Kasumi-1 (cell line): ENCODE measurements at regions not wholly inside any gene's neighbourhood (a gene's known extent, or its start where the extent isn't known, plus 50 kb on each side); places are given as distances from the start of the nearest gene placed in this dataset.
A peak's percentile ranks its signal among the peaks of the same experiment; 100 is the strongest.

Source experiments
- DNase-seq, 2 experiments: peaks; one replicate each; lab custom pipeline; 2025; lab: John Stamatoyannopoulos, UW

DNA sequence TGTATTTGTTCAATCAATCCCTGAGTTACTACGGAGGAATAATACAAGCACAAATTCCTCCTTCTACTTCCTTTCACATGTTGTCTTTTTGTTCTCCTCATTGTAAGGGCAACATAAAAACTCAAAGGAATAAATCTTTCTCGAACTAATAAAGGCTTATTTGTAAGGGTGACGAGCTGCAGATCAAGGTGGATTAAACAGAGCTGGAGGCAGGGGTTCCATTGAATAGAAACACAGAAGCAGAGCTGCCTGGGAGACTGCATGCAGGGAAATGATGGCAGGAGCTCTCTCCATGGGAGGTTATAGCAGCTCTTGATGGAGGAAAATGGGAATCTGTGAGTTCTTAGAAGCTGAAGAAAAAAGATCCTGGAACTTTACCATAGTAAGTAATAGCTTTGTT, 160.2 kb downstream of the CYYR1 start:
- DNase-seq: no peak

DNA sequence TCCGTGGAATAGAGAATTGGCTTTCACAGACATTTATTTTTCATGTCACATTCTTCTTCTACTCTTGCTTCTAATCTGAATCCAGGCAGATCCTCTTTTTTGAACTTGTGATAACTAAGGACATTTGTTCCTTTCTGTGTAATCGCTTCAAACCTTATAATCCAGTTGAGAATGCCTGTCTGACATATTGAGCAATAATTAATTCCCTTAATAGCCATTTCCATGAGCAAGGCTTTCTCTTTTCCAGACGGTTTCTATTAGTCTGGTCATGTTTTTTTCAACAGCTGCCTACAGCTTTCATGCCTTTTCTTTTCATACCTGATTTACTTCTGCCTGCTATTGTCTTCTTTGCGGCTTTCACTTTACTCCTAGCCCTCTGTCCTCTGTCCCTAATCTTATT, 163.4 kb downstream of the CYYR1 start:
- DNase-seq: no peak

DNA sequence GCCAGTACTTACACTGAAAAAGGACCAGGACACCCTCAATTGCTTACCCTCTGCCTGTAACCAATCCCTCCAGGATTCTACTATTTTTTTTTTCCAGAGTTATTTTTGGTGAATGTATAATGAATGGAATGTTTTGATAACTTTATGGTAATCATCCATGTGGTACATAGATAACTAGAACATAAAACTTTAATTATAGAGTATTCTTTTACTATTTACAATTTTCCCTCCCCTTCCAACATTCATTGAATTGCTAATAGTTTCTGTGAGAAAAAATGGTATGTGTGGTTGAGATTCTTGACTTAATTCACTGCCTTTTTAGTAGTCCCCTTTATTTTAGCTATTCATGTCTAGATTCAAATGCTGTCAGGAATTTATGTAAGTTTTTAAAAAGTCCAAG, 164.6 kb downstream of the CYYR1 start:
- no peak for DNase-seq

DNA sequence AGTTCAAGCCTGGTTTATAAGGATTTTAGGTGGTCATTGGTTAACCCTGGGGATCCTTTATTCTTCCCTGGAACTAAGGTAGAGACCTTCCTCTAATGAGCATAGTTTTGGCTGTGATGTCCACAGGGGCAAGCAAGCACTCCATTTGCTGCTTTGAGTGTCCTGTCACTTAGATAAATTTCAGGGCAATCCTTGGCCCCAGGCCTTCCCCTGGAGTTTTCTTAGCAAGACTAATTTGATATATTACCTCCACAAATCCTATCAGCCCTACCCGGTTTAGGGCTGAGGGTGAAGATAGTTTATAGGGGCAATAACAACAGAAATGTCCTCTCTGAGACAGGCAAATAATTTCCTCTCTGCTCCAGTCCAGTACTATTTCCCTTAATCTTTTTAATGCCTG, 166.6 kb downstream of the CYYR1 start:
- DNase-seq: no peak

DNA sequence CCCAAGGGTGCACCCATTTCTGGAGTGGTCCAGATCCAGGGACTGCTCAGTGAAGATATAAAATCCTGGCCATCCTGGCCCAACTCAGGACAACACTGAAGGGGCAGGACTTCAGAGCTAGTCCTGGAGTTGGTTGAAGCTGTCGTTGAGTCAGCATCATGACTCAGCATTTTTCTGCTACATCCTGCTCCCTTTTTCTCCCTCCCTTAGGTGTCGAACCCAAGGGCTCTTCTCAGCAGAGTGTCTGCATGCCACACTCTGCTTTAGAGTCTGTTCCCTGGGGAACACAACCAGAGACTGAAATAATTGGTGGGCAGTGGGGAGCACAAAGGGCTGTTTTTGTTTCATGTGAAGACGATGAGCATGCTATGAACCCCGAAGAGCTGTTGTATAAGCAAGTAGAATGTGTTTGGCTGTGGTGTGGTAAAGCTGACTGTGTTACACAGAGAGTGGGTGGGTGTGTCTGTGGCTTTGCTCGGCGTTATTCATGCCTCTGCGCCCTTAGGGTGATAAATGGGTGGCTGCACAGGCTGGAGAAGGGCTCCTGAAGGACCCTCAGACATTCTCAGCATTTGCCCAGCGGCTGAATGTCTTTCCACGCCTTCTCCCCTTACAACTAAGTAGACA, 167.2 kb downstream of the CYYR1 start:
- DNase-seq: peak in 1 of 2 experiments; percentile 18

DNA sequence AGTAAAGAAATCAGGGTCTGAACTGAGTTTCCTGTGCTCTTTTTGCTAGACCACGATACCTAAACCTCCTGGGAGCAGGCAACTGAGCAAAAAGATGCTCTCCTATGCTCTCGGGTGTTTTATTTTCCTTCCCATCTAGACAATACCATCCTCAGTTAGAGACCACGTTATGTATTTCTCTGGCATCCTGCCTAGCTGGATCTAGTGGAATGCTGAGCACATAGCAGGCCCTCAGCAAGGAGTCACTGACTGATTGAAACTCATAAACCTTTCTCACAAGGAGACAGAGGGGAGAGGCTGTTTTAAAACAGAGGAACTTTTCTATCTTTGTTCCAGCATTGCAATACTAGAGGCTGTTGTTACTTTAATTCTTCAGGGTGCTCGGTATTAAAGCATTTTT, 168.0 kb downstream of the CYYR1 start:
- no peak for DNase-seq

DNA sequence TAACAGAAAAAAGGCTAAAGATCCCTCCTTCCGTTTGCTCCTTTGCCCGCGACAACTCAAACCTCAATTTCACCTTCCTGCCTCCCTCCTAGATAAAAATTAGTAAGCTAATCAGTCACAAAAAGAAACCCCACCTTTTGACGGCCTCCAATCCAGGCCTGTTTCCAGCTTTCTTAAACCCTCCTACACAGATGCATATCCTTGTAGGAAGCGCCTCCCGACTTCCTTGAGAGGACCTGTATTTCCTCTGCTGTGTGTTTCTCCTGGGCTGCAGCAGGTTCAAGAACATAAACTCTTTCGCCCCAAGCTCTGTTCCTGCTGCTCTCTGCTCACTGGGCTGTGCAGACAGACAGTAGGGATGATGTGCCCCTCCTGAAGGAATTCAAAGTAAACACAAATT, 168.8 kb downstream of the CYYR1 start:
- no peak for DNase-seq

DNA sequence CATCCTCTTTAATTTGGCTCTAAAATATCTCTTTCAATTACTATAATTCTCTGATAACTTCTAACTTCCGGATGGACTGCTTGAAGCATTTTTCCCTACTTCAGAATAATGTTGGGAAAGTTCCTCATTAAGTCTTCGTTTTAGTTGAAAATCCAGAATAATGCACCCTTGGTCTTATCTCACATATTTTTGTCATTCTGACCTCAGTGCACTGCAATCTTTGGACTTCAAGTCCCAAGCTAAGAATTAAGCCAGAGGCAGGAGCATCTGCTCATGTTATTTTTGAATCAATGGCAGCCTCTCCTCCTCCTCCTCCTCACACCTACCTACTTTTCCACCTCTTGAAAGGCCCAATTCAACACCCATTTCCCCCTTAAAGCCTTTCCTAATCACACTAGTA, 169.8 kb downstream of the CYYR1 start:
- DNase-seq: no peak

DNA sequence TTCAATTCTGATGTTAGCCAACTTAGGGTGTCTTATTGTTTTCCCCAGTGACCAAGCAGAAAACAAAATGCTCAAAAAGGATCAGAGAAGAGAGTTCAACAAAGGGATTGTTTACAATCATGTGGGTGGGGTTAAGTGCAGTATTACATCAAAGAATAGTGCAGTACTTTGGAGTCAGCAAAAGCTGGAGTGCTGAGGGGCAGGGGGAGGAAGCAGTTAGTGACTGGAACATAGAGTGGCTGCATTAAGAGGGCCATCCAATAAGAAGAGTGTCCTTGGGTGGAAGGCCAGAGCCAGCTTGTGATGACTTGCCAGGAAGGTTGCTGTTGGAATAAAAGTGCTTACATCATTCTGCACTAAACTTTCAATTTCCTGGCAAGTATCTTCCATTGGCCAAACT, 175.5 kb downstream of the CYYR1 start:
- DNase-seq: no peak

DNA sequence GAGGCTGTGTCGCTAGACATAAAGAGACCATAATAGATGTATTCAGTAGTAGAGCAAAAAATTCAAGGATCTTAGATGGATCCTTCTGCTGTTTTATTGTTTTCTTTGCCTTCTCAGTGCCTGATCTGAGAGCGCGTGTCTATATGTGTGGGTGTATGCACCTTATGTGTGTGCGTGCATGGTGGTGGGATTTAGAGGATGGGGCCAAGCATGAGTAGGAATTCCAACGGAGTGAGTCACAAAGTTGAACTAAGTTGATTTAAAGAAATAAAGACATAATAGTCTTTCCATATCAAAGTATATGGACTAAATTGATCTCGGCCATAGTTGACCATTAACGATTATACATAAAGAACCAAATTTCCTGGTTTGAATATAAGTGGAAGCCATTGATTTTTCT, 178.7 kb downstream of the CYYR1 start:
- no peak for DNase-seq

DNA sequence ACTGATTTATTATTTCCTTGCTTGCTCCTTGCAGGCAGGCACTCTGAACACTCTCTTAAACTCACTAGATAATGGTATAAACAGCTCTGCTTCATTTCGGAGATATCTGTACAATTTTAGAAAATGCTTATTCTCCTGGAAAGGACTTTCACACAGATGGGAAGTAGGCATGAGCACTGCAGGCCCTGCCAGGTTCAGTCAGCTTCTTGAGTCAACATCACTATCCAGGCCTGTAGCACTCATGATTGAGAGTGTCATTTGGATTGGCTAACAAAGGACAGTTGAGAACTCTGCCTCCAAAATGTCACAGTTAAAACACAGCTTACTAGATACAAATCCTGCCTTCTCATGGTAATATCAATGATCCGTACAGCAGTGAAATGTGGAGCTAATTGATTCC, 181.9 kb downstream of the CYYR1 start:
- no peak for DNase-seq

DNA sequence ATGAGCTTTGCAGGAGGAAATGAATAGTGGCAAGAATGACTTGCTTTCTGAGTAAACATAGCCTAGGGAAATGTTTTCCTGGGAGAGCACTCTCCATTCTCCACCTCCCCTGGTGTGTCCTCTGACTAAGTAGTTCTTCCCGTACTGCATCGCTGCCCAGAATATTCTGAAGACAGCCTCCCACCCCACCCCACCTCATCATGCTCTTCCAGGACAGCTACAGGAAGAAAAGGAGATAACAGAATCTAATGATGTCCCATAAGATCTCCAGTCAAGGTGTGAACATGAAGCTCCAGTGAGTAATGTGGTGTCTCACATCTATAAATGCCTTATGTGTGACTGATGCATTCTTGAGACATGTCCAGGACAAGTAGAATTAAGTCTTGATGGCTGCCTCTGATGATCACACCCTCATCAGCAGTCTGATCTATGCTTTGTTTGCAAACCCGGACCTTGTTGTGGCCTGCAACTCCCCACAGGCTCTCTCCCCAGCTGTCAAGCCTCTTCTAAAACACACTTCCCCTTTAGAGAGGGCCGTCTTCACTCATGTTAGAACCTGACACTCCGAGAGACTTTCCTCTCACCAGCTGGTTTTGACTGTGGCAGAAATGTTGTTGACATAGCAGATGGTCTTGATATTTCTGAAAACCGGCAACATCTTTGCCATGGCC, 183.0 kb downstream of the CYYR1 start:
- peak; percentile 95 to 96 for DNase-seq

DNA sequence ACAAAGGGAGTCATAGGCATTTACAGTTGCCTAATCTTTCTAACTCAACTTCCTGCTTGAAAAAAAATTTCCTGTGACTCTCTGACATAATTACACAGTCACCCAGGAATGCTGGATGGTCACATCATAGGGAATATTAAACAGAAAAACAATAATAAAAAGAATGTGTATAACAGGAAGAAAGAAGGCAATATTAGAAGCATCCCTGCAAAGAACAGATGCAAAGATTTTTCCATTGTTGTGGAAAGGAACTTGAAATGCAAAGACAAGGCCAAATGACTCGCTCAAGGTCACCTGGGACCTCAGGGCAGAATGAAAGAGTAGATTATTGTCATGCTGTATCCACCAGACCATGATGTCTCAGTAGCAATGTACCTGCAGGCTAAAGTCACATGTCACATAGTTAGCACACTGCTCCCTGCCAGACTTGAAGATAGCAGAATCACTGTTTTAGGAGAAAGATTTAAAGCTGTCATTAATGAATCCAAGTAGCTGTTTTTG, 184.3 kb downstream of the CYYR1 start:
- no peak for DNase-seq

DNA sequence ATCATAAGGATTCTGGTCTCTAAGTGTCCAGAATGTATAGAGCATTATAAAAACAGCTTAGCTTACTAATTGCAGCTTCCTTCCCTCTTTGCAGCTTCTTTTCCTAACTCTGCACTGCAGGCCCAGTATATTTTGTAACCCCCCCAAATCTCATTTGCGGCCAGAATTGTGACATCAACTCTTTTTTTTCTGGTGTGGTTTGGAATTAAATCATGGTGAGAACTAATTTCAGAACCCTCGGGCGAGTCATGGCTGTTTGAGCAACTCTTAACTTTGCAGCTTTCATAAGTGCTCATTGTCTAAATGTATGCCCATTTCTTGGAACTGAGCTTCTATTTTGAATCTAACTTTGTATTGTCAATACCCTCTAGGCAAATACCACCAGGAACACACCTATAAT, 187.4 kb downstream of the CYYR1 start:
- peak; percentile 36 to 44 for DNase-seq

DNA sequence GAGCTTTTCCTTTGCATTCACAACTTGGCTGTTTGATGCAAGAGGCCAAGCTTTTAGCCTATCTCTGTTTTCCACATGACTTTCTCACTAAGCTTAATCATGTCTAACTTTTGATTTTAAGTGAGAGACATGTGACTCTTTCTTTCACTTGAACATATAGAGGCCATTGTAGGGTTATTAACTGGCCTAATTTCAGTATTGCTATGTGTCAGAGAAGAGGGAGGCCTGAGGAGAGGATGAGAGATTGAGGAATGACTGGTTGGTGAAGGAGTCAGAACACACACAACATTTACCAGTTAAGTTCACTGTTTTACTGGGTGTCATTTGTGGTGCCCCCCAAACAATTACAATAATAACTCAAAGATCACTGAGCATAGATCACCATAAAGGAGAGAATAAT, 193.5 kb downstream of the CYYR1 start:
- no peak for DNase-seq

DNA sequence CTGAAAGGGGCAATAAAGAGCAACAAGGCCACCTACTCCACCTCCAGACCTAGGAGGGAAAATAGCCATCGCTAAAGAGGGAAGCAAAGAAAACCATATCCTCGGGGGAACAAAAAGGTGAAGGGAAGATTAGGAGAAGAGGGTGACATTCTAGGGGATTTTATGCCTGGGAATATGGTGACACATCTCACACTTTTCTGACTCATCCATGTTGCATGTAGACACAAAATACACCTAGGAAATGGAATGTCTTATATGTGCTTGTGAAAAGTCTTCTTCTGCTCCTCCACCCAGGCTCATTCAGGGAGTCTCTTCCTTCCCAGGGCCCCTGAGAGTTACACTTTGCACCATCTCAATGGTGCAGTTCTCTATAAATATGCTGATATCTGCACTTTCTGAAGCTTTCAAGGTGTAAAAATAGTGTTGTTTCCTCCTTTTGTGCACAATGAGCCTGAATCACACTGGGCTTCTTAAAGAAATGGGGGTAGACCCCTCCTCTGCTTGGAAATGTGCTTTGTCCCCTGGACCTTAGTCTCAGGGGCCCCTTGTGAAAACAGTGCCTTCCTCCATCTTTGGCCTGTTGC, 195.9 kb downstream of the CYYR1 start:
- DNase-seq: no peak

DNA sequence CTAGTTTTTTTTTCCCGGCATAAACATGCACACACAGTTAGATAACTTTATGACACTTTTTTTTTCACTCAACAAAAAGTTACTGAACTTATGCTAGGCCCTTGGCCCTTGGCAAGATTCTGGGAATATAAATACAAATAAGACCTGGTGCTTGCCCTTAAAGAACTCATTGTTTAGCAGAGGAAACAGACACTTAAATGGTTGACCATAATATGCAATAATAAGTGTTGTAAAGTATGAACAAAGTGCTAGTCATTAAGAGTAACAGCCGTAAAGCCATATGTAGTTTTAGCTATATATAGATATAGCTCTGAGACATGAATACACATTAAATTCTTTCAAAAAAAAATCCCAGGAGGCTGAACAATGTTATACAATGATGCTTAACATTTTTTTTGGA, 198.3 kb downstream of the CYYR1 start:
- DNase-seq: no peak

DNA sequence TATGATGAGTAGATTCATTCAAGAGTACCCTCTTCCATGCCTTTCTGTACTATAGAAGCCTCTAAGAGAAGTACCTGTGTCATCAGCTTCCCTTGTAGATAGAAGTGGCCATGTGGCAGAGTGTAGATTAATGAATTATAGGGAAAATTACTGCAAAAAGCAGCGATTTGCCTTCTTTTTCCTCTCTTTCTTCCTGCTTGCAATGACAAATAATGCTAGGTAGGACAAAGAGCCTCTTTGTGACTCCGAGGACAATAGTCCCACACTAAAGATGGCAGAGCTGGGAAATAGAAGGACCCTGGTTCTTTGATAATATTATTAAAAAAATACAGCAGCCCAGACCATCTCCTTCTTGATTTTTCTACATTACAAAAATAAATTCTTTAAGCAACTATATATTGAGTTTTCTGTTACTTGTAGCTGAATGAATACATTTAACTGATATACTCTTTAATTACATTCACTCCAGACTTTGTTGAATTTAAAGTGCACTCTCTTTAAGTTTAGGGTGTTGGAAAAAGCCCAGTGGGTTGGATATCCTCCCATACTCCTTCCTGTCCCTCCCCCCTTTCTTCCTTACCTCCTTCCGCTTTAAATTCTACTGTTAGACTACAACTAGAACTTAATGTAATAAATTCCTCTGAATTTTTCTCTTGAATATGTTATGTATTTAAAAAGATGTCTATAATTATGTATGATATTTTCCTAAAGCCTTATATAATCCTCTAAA, 198.2 kb upstream of the APP start:
- DNase-seq: no peak

DNA sequence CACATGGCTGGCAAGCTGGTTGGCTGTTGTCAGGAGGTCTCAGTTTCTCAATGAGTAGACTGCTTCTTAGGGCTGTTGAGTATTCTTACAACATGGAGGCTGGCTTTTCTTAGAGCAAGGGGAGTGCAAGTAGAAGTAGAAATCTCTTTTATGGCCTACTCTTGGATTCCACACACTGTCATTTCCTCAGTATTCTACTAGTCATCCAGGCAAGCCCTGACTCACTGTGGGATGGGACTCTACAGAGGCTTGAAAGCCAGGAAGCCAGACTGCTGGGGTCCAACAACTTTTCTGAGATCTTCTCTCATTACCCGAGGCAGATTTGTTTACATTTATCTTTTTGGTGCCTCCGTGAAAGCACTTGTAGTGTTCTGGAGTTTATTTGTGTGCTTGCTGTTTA, 196.2 kb upstream of the APP start:
- DNase-seq: no peak

DNA sequence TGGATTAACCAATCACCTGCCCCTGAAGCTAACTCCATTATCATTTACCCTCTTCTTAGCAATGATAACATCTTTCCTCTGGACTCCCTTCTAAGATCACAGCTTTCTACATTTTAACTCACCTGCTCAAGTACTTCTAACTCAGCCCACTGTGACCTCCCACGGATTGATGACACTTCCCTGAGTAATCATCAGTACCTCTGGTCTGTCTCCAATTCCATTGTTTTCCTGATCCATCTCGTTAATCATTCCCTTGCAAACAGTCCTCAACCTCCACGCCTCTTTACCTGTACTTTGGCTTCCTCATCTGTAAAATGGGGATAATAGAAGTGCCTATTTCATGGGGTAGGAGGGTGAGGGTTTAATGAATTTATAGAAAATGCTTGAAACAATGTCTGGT, 195.3 kb upstream of the APP start:
- no peak for DNase-seq

DNA sequence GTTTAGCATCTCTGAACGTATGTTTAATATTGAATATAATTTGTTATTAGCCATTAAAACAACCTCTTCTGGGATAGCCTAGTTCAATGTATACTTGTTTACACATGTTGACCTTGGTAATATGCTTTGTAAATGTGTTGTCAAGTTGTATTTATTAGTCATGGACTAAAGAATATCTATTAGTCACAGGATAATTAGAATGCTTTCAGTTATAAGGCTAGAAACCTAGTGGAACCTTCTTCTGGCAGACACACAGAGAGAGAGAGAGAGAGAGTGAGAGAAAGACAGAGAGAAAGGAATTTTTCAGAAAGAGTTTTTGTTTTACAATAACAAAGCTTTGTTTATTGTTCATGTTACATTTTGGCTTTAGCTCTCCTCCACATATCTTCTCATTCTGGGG, 181.1 kb upstream of the APP start:
- DNase-seq: no peak

DNA sequence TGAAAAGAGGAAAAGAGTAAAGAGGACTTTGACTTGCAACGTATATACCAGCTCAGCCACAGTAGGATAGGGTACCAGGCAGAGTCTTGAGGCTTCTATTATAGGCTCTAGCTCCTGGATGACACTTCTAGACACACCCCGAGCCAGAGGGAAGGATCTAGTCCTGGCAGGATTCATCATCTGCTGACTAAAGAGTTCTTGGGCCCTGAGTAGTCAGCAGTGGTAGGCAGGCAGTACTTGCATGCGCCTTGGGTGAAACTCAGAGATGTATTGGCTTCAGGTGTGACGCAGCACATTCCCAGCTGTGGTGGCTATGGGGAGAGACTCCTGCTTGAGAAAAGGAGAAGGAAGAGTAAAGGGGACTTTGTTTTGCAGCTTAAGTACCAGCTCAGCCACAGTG, 162.3 kb upstream of the APP start:
- DNase-seq: no peak
